ENCODE measurements at regions not wholly inside any gene's neighbourhood (a gene's known extent, or its start where the extent isn't known, plus 50 kb on each side); places are given as distances from the start of the nearest gene placed in this dataset.

DNA sequence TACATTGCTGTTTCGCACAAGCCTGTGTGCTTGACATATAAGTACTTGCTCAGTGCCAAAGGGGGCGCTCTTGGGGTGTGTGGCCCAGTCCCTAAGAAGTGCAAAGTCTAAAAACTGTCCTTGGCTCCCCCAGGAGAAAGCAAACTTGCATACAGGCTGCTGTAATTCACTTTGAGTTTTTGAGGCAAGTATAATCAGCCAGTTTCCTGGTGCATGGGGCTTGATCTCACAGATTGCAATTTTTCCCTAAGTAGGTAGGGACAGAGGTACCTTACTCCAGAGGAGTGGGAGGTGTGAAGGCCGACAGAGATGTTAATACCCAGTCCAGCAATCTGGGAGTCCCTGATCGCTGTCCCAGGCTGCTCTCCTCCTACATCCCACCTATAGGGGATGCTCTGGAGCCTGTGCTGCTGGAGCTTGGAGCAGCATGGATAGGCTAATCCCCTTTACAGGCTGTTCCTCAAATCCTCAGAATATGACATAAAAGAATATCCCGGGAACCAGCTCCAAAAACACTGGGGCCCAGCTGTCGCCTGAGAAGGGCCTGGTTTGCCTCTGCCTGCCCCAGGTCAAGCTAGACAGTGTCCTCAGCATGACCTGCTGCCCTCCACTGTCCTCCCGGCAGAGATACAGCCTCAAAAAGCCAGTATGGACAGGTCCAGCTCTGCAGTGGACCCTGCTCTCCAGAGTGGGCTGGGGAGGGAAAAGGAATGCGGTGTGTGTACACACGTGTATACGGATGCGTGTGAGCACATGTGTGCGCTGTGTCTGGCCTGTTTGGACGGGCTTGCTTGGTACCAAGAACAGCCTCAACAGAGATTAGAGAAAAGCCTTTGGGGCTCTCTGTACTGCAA lies 136.5 kb upstream of the HAAO start:
- no peak for DNase-seq

DNA sequence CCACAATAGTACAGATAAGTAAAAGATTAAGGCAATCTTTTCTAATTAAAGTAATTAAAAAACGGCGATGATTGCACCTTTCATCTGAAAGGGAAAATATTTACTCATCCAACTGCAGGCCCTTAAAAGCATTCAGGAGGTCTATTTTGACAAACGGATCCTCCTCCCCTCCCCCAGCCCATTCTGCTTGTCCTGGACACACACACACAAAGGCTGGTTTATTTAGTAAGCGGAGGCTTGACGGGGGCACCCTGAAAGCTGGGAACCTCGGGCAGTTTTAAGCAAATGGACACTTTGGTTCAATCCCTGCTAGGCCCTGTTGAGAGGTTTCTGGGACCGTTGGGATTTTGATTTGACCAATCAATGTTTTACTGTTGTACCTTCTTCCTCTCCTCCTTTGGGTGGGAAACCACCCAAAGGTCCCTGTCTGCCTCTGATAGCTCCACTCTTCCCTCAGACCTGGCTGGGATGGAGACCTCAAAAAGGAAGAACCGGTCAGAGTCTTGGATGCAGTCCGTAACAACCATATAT lies 135.8 kb upstream of the HAAO start:
- DNase-seq, result no peak

DNA sequence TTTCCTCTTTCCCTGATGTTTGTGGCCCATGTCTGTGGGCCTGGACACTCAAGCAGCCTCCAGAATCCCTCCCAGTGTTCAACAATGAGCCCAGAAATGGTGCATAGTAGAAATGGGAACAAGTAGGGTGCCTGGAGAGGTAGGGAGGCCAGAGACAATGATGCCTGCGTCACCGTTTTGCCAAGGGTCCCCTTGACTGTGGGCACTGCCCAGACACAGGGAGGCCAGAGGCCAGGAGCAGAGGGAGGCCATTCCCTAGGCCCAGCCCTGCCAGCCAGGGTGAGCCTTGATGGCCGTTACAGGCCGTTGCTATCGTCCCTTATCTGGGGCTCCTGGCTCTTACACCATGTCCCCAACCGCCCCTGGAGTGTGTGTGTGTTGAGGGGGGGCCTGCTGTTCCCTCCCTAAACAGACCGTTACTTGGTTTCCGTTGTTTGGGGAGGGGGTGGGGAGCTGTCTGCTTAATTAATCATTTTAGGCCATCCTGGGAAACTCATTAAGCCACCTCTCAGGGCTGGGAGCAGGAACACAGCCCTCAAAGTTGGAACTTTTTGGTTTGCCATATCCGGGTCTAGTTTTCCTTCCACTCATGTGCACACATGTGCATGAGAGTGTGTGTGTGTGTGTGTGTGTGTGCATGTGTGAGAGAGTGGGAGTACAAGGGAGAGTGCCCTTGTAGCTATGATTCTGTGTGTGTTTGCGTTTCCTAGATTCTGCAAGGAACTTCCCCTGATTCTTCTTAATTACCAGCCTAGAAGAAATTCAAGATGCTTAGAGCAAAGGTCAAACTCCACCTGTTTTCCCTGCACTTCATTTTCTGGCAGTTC lies 135.2 kb upstream of the HAAO start:
- no peak for DNase-seq

DNA sequence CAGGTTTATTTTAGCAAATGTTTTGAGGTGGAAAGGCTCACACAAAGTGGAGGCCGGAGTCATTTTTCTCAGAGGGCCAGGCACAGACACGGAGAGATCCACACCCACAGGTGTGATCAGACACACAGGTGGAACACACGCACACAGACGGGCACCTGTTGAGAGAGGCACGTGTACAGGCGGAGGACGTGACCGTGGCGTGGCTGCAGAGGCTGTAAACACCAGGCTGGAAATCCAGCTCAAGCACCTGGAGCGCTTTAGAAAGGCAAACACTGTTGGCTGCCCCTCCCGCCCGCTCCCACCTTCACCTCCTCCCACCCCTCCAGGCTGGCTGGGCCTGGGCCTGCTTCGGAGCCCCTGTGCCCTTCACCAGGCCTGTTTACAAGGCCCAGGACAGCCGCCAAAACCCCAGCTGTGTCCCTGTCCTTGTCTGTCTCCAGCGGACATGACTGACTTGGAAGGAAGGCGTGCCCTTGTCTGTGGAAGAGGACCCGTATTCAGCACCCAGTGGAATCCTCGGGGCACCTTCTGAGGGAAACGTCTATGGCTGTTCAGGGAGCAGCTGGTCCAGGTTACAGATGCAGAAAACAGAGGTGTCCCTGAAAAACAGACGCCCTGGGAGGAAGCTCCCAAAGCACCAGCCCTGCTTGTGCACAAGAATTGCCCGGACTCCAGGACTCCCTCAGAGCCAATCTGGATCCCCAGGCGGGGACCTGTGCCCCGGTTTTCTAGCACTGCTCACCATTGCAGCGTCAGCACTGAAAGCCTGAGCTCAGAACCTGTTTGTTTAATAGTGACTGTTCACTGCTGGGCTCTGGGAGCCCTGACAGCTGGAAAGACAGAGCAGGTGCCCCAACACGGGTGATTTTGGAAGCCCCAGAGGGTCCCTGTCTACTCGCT lies 134.3 kb upstream of the HAAO start:
- DNase-seq, result no peak

DNA sequence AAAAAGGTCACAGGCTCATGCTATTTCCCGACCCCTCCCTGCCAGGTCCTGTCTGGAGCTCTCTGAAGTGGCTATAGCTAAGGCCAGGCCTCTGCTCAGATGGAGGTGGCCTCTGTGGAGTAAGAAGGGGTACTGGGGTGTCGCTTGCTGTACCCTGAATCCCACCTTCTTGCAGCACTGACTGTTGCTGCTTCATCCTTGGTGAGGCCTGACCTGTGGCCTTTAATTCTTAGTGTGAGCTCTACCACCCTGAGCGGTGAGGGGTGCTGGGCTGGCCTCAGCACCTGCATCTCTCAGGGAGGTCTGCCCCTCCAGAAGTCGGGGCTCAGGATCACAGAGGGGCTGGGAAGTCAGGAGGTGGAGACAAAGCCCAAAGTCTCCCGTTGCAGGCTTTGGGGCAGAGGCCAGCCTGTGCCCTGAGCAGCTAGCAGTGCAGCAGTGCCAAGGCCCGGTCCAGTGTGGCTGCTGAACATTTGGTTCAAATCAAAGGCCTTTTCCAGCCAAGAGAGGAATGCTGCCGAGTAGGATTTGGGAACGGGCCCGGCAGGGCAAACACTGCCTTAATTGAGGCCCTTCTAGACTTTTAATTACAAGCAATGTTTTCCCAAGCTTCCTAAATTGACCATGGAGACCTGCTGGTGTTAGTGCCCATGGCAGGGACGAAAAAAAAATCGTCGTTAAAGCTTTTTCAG lies 133.5 kb upstream of the HAAO start:
- DNase-seq, result peak; percentile 37

DNA sequence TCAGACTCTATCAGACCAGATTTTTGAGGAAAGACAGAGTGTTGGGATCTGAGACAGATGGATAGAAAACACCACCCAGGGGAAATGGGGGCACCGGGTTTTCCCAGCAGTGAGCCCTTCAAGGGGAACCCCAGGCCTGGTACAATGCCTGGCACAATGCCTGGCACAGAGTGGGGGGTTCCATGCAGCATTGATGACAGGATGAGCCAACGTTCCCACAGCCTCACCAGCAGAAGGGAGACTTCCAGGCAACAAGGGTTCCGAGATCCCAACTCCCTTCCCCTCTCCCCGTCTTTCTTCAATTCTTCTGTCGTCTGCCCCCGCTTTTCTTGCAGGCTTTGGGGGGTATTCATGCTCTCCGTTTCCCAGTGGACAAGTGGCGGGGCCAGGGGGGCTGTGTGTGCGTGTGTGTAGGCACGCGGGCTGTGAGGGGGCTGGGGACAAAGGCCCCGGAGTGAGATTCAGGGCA lies 132.1 kb upstream of the HAAO start:
- DNase-seq, result no peak

DNA sequence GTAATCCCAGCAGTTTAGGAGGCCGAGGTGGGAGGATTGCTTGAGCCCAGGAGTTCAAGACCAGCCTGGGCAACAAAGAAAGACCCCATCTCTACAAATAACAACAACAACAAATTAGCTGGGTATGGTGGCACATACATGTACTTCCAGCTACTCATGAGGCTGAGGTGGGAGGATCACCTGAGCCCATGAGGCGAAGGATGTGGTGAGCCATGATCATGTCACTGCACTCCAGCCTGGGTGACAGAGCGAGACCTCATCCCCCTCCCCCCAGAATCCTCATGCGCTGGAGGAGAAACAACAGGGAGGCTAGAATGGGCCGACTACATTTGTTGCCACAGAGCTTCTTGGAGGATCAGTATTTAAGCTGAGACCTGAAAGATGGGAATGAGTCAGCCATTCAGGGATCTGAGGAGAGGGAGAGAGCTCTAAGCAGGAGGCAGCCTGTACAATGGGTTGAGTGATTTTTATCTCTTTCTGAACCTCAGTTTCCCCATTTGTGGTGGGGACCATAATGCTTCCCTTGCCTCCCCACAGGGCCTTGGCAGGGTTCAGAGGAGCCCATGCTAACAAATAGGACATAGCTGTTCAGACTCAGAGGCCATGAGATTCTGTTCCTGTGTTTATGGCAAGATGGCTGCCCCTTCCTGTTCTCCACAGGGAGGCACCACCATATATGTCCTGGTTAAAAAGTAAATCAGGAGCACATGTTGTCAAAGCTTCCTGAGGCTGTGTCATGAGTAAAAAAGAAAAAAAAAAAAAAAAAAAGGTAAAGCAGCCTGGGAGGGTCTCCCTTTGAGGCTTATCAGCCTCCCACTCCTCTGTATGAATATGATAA lies 131.4 kb upstream of the HAAO start:
- no peak for DNase-seq

DNA sequence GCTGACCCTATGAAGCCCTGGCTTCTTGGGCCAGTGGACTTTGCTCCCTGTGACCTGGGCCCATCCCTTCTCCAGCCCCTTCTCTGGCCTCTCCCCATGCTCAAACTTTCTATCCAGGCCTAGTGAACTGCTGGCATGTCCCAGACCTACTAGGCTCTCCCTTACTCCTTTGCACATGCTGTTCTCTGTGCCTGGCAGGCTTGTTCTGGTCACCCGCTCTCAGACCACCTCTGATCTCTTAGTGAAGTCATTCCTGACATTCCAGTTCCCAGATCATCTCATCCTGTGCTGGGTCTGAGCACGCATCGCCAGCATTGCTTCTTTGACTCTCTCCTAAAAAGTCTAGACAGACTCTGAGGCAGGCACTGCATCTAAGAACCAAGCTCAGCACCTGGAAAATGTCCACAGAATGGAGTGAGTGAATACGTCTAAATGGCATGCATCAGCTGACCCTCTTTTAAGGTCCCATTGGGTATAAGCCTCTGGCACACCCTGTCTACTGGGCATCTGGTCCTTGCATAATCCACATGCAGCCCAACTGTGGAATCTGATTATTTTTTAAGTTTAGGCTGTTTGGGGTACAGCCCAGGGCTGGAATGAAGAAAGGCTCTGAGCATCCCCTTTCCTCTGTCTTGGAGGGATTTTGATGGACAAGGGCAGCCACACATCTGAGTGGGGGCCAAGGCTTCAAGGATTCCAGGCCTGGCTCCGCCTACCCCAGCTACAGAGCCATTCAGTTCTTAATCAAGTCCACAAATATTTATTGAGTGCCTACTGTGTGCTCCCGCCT lies 130.6 kb upstream of the HAAO start:
- DNase-seq, result no peak

DNA sequence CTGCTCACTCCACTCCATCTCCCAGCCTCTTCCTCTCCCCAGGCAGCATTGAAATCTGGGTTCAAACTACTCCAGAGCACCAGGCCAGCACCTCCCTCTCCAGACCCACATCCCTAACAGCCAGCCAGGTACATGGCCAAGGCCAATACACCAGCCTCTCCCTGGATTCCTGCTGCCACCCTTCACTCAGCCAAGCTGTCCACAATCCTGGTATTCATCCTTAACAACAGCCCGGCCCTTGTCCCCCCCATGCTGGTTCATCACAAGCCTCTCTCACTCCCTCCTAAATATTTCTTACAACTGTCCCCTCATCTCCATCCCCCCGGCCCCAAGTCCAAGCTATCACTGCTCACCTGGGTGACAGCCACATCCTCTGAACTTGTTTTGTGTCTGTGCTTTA lies 129.9 kb upstream of the HAAO start:
- no peak for DNase-seq

DNA sequence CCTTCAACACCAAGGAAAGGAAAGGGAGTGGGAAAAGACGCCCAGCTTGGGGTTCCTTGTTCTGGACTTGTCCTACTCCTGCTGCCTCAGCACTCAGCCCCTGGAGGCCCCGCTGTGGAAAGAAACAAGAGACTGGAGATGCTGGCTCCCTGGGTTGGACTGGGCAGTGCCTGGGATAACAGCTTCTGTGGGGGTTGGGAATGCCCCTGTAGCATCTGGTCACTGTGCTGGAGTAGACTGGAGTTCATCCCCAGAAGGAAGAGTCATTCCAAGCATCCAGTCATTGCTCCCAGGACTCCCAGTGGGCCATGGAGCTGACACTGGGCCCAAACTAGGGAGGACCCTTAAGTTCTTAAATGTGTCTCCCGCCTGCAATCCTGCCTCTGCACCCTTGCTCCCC lies 129.3 kb upstream of the HAAO start:
- no peak for DNase-seq

DNA sequence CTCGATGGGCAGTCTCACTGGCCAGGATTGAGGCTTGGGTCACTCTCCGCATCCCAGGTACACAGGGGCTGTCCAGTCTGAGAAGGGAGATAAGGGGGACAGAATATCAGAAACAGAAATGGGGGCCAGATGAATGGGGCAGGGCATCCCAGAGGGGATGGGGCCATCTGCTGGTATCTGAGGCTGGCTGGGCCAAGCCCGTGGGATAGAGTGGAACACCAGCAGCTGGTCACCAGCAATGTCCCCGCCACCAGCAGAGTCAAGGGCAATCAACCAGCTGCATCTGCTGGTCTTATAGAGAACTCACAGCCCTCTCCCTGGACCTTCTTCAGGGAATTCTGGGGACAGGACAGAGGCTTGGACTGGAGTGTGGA lies 128.8 kb upstream of the HAAO start:
- DNase-seq, result no peak

DNA sequence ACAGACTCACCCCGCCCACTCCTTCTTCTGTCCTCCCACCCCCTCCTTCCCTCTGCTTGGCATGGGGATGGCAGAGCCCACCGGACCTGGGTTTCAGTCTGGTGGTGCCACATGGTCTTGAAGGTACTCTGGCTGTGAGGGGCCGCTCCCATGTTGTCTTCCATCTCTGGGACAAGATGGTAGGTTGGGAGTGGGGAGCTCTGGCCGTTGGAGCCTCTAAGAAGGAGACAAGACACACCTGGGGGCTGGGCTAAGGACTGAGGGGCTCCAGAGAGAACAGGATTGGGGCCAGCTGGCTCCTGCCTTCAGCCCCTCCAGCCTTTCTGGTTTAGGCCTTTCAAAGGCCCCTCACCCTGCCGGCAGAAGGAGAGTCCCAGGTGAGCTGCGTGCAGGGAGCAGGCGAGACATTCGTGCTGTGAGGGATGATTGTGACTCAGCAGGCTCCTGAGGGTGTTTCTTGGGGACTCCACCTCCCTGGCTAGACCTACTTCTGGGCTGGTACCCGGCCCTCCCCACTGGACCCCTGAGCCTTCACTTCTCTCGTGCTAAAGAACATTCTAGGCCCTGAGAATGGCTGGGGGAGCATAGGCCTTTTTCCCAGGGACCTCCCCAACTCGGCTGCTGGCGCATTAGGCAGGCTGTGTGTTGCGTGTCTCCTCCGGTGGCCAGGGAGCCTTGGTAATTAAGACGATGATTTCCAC lies 128.2 kb upstream of the HAAO start:
- no peak for DNase-seq

DNA sequence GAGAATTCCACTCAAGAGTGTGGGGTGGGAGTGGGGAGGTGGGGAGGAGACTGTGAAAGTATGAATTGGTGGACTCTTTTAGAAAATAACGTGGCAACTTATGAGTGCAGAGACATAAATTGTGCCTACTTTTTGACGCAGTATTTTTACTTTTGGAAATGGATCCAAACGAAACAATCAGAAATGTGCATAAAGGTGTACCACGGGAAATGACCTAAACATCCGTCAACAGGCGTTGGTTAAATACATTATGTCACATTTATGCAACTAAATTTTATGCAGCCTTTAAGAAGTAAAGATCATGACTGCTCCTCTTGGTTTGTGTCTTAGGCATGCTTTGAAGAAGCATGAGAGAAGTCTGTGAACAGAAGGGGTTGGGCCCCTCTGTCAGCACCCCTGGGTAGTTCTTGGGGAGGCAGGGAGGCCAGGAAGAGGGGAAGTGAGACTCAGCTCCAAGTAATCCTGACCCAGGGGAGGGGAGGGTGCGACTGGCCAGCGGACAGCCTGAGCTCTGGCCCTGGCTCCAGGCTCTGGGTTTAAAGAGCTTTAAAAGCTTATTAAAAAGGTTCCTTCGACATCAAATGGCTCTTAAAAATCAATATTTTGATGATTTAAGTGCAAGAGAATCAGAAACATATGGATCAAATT lies 126.4 kb upstream of the HAAO start:
- no peak for DNase-seq

DNA sequence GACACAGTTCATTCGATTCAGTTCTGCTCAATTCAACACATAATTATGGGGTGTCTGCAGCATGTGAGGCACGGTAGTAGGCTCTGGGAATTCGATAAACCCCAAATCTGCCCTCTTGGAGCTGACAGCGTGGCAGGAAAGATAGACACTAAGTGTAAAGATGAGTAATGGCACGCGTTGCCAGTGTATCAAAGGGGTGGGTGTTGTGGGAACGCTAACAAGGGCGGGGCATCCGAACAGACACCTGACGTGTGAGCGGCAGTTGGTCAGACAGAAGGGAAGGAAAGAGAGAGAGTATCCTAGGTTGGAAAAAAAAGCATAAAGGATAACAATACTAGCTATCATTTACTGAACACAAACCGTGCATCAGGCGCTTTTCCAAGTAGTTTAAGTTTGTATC lies 125.7 kb upstream of the HAAO start:
- no peak for DNase-seq

DNA sequence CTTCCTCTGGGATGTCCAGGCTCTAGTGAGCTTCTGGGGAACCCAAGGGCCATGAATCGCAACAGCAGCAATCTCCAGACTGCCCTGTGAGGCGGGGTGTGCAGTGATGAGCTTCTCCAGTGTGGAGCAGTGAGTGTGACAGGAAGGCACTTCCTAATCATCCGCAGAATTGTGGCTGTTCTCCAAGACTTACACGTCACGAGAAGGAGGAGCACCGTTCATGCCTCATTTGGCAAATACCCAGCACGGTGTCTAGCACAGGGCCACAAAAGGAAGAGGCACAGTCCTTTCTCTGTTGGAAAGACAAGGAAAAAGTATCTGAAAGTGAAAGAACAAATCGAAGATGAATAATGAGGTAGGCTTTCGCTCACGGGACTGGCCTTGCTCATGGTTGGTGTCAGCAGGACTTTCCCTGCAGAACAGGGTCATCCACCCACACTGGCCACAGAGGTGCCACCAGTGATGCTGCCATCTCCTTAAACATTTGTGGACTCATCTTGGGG lies 125.1 kb upstream of the HAAO start:
- peak; percentile 22 for DNase-seq

DNA sequence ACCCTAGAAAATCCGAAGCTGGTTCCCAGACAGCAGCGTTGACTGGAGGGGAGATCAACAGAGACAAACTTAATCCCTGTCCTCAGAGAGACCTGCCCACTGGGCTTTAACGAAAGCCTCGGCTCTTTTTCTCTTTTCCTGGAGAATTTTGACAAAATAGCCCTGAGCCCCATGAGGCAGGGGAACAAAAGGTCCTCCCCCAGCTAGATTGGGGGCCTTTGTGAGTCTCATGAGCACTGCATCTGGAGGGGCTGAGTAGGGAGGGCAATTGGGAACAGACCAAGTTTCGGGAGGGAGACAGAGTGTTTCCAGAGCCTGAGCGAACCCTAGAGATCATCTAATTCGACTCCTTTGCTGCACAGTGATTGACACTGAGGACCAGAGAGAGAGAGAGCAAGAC lies 123.9 kb upstream of the HAAO start:
- DNase-seq, result no peak

DNA sequence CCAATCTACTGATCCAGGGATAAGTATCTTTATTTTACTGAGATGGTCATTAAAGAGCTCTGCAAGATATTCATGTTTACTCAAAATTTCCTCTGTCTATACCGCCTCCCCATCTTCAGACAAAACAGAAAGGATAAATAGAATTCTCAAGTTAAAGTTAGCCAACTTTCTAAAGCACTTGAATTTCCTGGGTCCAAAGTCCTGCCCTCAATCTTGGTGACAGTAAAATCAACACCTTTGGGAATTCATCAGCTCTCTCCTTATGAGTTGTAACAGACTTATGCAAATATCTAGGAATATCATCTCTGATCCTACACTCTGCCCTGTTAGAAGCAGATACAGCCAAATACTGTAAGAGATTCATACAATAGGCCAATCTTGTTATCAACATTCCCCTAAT lies 122.5 kb upstream of the HAAO start:
- DNase-seq, result no peak

DNA sequence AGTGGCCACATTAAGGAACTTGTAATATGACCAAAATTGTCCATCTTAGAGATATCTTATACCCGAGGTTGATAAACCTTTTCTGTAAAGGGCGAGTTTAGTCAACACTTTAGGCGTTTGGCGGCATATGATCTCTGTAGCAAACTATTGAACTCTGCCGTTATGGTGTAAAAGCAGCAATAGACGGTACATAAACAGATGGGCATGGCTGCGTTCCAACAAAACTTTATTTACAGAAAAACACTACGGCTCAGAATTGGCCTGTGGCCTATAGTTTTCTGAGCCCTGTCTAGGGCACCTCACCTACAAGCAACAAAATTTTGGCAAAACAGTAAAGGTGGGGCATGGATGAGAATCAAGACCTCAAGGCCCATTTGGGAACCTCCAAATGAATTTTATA lies 121.9 kb upstream of the HAAO start:
- no peak for DNase-seq

DNA sequence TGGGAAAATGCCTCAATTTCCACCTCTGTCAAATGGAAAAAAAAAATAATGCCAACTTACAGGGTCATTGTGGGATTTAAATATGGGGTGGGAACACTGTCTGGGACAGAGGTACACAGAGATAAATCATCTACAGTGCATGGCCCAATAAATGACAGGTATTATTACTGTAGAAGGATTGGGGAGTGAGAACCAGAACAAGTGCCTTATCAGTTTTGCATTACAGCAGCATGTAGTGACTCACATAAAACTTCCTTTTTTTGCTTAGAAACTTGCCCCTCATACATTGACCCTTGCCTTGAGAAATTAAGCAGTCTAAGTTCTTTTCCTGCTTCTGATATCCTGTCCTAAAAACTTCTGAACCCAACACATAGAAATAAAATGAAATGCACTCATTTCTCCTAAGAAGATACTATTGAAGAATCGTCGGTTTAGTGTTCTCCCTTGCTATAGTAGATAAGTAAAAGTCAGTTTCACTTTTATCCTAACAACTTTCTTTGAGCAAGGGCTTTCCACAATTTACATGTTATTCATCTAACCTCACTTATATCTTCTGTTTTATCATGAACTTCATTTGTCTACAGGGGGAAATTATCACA lies 121.0 kb upstream of the HAAO start:
- no peak for DNase-seq

All from NCI-H446 treated with DMSO at 0.1 percent for 48 hours (cell line).